H1 (cell line): ENCODE measurements at regions not wholly inside any gene's neighbourhood (a gene's known extent, or its start where the extent isn't known, plus 50 kb on each side); places are given as distances from the start of the nearest gene placed in this dataset.

Source experiments
- CTCF ChIA-PET: fragments of 300-600 bp; sonication (Branson Sonifier 250); formaldehyde crosslinking; loops from one replicate; lab custom pipeline; 2021; ENCODE audit not compliant: partially characterized antibody; lab: Charles Lee
- POLR2A ChIA-PET: fragments of 300-600 bp; sonication (Branson Sonifier 250); formaldehyde crosslinking; loops from one replicate; lab custom pipeline; 2021; ENCODE audit warnings: inconsistent platforms; ENCODE audit not compliant: partially characterized antibody; lab: Charles Lee
- DNase-seq, 2 experiments: peaks; one replicate each; pipeline versions ENCODE4 v3.0.0 to v3.0.0-alpha.2; 2010 to 2022; ENCODE audit warnings: low spot score in 2 of 2, low read depth in 1 of 2, mixed read lengths in 1 of 2
- FAIRE-seq: peaks from 2 replicates; lab custom pipeline; 2011; peaks lifted over from hg19 to GRCh38; lab: Jason Lieb, UNC
- H2AFZ ChIP-seq: 2 replicates; pipeline ENCODE4 v1.8.1; 2012; ENCODE audit warnings: low read length, inconsistent platforms
- H2AK5ac ChIP-seq: 2 replicates; pipeline ENCODE4 v1.6.1; 2013; ENCODE audit warnings: low read depth, low read length
- H2BK120ac ChIP-seq: replicated peaks from 2 replicates; pipeline ENCODE3; 2013; ENCODE audit warnings: low read depth, low read length, inconsistent platforms
- H2BK12ac ChIP-seq: 2 replicates; pipeline ENCODE4 v1.6.1; 2013; ENCODE audit warnings: low read depth, low read length
- H2BK15ac ChIP-seq: 2 replicates; pipeline ENCODE4 v1.6.1; 2013; ENCODE audit warnings: low read length
- H2BK20ac ChIP-seq: 2 replicates; pipeline ENCODE4 v1.6.1; 2013; ENCODE audit warnings: low read length
- H2BK5ac ChIP-seq: 2 replicates; pipeline ENCODE4 v1.6.1; 2013; ENCODE audit warnings: low read depth, low read length
- H3K14ac ChIP-seq: 2 replicates; pipeline ENCODE4 v1.6.1; 2013; ENCODE audit warnings: inconsistent platforms; ENCODE audit not compliant: insufficient read length
- H3K18ac ChIP-seq: 2 replicates; pipeline ENCODE4 v1.6.1; 2013; ENCODE audit warnings: low read length; ENCODE audit errors: extremely low read depth
- H3K23ac ChIP-seq: 2 replicates; pipeline ENCODE4 v1.6.1; 2013; ENCODE audit warnings: inconsistent platforms; ENCODE audit not compliant: insufficient read length
- H3K23me2 ChIP-seq: 2 replicates; pipeline ENCODE4 v1.6.1; 2013; ENCODE audit warnings: low read depth, low read length
- H3K27ac ChIP-seq: 2 replicates; pipeline ENCODE4 v1.6.1; 2011; ENCODE audit warnings: low read depth, low read length, inconsistent platforms
- H3K27me3 ChIP-seq, 4 experiments: replicated peaks in 1 of 4; 1 replicate in 1 of 4; 2 replicates in 3 of 4; pipeline versions ENCODE4 v1.6.1 to v1.8.1; 2011 to 2013; ENCODE audit warnings: low read length in 3 of 4, mild to moderate bottlenecking in 3 of 4, inconsistent platforms in 2 of 4, mixed read lengths in 2 of 4, moderate library complexity in 1 of 4; ENCODE audit not compliant: control insufficient read depth in 3 of 4, insufficient read depth in 3 of 4; ENCODE audit errors: extremely low read depth in 1 of 4
- H3K36me3 ChIP-seq, 4 experiments: 2 replicates each; pipeline versions ENCODE4 v1.6.1 to v1.8.1; 2011 to 2013; ENCODE audit warnings: mild to moderate bottlenecking in 4 of 4, low read length in 3 of 4, moderate library complexity in 2 of 4, control low read depth in 1 of 4, inconsistent platforms in 1 of 4; ENCODE audit not compliant: insufficient read depth in 4 of 4, control insufficient read depth in 2 of 4
- H3K4ac ChIP-seq: replicated peaks from 2 replicates; pipeline ENCODE3; 2013; ENCODE audit warnings: low read length, low read depth, mixed read lengths, inconsistent platforms; ENCODE audit not compliant: insufficient read length
- H3K4me1 ChIP-seq, 4 experiments: replicated peaks in 1 of 4; 1 replicate in 1 of 4; 2 replicates in 3 of 4; pipeline versions ENCODE4 v1.6.1 to v1.8.1; 2011 to 2013; ENCODE audit warnings: low read length in 3 of 4, inconsistent platforms in 2 of 4, mixed read lengths in 1 of 4; ENCODE audit not compliant: insufficient read depth in 4 of 4, control insufficient read depth in 3 of 4
- H3K4me2 ChIP-seq, 2 experiments: 2 replicates each; pipeline versions ENCODE4 v1.6.1 to v1.8.1; 2011 to 2013; ENCODE audit warnings: low read depth in 2 of 2, low read length in 2 of 2, control low read depth in 1 of 2, inconsistent platforms in 1 of 2, mild to moderate bottlenecking in 1 of 2; ENCODE audit not compliant: insufficient read depth in 1 of 2
- H3K4me3 ChIP-seq, 4 experiments: fragments of 200-600, 300-600 bp in 1 of 4; sonication (generic), shearing (Covaris generic), sonication (Bioruptor Twin) in 1 of 4; 2 replicates each; pipeline versions ENCODE4 v1.5.1 to v1.8.1; 2011 to 2016; ENCODE audit warnings: low read length in 4 of 4, low read depth in 3 of 4, control low read depth in 2 of 4, inconsistent platforms in 2 of 4, mild to moderate bottlenecking in 2 of 4, mixed read lengths in 1 of 4, moderate library complexity in 1 of 4; ENCODE audit not compliant: insufficient read depth in 2 of 4; ENCODE audit errors: extremely low read depth in 1 of 4
- H3K56ac ChIP-seq: replicated peaks from 2 replicates; pipeline ENCODE3; 2013; ENCODE audit warnings: low read depth, mild to moderate bottlenecking, mixed read lengths, low read length, inconsistent platforms; ENCODE audit not compliant: insufficient read length
- H3K79me1 ChIP-seq: 2 replicates; pipeline ENCODE4 v1.6.1; 2013; ENCODE audit warnings: low read depth, low read length, control low read depth
- H3K79me2 ChIP-seq, 2 experiments: 2 replicates each; pipeline versions ENCODE4 v1.6.1 to v1.8.1; 2012 to 2013; ENCODE audit warnings: low read length in 2 of 2, mild to moderate bottlenecking in 2 of 2, inconsistent platforms in 1 of 2; ENCODE audit not compliant: insufficient read depth in 2 of 2, control insufficient read depth in 1 of 2
- H3K9ac ChIP-seq, 4 experiments: replicated peaks in 1 of 4; 1 replicate in 1 of 4; 2 replicates in 3 of 4; pipeline versions ENCODE4 v1.6.1 to v1.8.1; 2011 to 2013; ENCODE audit warnings: low read depth in 3 of 4, low read length in 3 of 4, control low read depth in 2 of 4, mild to moderate bottlenecking in 2 of 4, moderate library complexity in 2 of 4, inconsistent platforms in 1 of 4; ENCODE audit errors: extremely low read depth in 1 of 4
- H3K9me3 ChIP-seq, 2 experiments: 2 replicates each; pipeline versions ENCODE4 v1.6.1 to v1.8.1; 2012 to 2013; ENCODE audit warnings: mild to moderate bottlenecking in 2 of 2, moderate library complexity in 2 of 2, control low read depth in 1 of 2, inconsistent platforms in 1 of 2, low read depth in 1 of 2, low read length in 1 of 2, mixed read lengths in 1 of 2; ENCODE audit not compliant: insufficient read depth in 2 of 2
- H4K20me1 ChIP-seq, 2 experiments: replicated peaks in 1 of 2; 2 replicates each; pipeline versions ENCODE3 to v1.8.1; 2011 to 2013; ENCODE audit warnings: inconsistent platforms in 2 of 2, low read length in 2 of 2, mild to moderate bottlenecking in 1 of 2; ENCODE audit not compliant: insufficient read depth in 2 of 2, control insufficient read depth in 1 of 2
- H4K5ac ChIP-seq: 2 replicates; pipeline ENCODE4 v1.6.1; 2013; ENCODE audit warnings: low read length, low read depth, mixed read lengths, inconsistent platforms; ENCODE audit not compliant: insufficient read length
- H4K8ac ChIP-seq: 2 replicates; pipeline ENCODE4 v1.8.0; 2013; ENCODE audit warnings: mild to moderate bottlenecking, moderate library complexity, low read length, inconsistent platforms; ENCODE audit not compliant: insufficient read depth; ENCODE audit errors: extremely low read depth
- H4K91ac ChIP-seq: replicated peaks from 2 replicates; pipeline ENCODE3; 2013; ENCODE audit warnings: low read length, mixed read lengths, inconsistent platforms; ENCODE audit not compliant: insufficient read length
- CEBPB ChIP-seq: IDR thresholded peaks from 2 replicates; pipeline ENCODE4 v1.6.1; 2012; ENCODE audit warnings: low read depth, low read length
- CTCF ChIP-seq, 3 experiments: IDR thresholded peaks; 1 replicate in 2 of 3; 2 replicates in 1 of 3; pipeline versions ENCODE4 v1.5.1 to v1.6.1; 2011; ENCODE audit warnings: low read length in 3 of 3, mild to moderate bottlenecking in 3 of 3, inconsistent platforms in 2 of 3, low read depth in 1 of 3, moderate library complexity in 1 of 3; ENCODE audit not compliant: insufficient read depth in 1 of 3; ENCODE audit errors: control extremely low read depth in 1 of 3
- HDAC2 ChIP-seq, 2 experiments: fragments of 300-600 bp in 1 of 2; sonication (generic) in 1 of 2; IDR thresholded peaks; 2 replicates each; pipeline ENCODE4 v1.6.1; 2011 to 2012; ENCODE audit warnings: low read depth in 2 of 2, low read length in 2 of 2, mild to moderate bottlenecking in 2 of 2, moderate library complexity in 2 of 2, borderline replicate concordance in 1 of 2, inconsistent platforms in 1 of 2
- JUN ChIP-seq: IDR thresholded peaks from 2 replicates; pipeline ENCODE4 v1.6.1; 2011; ENCODE audit warnings: low read depth, mild to moderate bottlenecking, improper control_type of control experiment, low read length
- KDM5A ChIP-seq: fragments of 200-600 bp; IDR thresholded peaks from 2 replicates; pipeline ENCODE4 v1.7.1; 2012; ENCODE audit warnings: mild to moderate bottlenecking, low read length, inconsistent platforms, mixed read lengths
- PHF8 ChIP-seq: fragments of 200-600 bp; sonication (generic); conservative IDR thresholded peaks from 2 replicates; pipeline ENCODE4 v1.7.1; 2012; ENCODE audit warnings: low read depth, mild to moderate bottlenecking, inconsistent platforms, low read length, moderate library complexity
- RFX5 ChIP-seq: IDR thresholded peaks from 2 replicates; pipeline ENCODE4 v1.6.1; 2011; ENCODE audit warnings: low read depth, low read length, improper control_type of control experiment, borderline replicate concordance
- RNF2 ChIP-seq: fragments of 200-900, 300-1000 bp; sonication (generic); IDR thresholded peaks from 2 replicates; pipeline ENCODE4 v1.7.1; 2016; ENCODE audit warnings: borderline replicate concordance, low read depth, mild to moderate bottlenecking, antibody characterized with exemption, low read length; ENCODE audit not compliant: poor library complexity, severe bottlenecking; ENCODE audit errors: missing control alignments
- TAF7 ChIP-seq: optimal IDR thresholded peaks from 2 replicates; pipeline ENCODE3; 2011; ENCODE audit warnings: low read depth, mild to moderate bottlenecking, inconsistent platforms, low read length, moderate library complexity, borderline replicate concordance
- TF ChIP-seq, protein P1 (sequence below): IDR thresholded peaks from 2 replicates; pipeline ENCODE4 v1.6.1; 2011; ENCODE audit warnings: low read length, improper control_type of control experiment

- no peak overlapping the region for H4K8ac ChIP-seq
- H3K79me2 ChIP-seq: peaks cover 0 to 75% of the 10 kb centered on the region in 2 experiments; a peak in 2 of 4 replicates
- TF ChIP-seq JUN (no peak), PHF8 (no peak), RNF2 (no peak), HDAC2 (IDR thresholded peaks at IDR 0.05; ENCODE audit: borderline replicate concordance in 1 of 2, low read depth in 2 of 2, low read length in 2 of 2) (no peak), CEBPB (no peak), KDM5A (no peak), TAF7 (no peak), CTCF (IDR thresholded peaks at IDR 0.05; ENCODE audit: control extremely low read depth in 1 of 3, insufficient read depth in 1 of 3, low read depth in 1 of 3, low read length in 3 of 3) (no peak), RFX5 (no peak)
- TF ChIP-seq, protein P1, sequence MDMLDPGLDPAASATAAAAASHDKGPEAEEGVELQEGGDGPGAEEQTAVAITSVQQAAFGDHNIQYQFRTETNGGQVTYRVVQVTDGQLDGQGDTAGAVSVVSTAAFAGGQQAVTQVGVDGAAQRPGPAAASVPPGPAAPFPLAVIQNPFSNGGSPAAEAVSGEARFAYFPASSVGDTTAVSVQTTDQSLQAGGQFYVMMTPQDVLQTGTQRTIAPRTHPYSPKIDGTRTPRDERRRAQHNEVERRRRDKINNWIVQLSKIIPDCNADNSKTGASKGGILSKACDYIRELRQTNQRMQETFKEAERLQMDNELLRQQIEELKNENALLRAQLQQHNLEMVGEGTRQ: no peak
Measured at GRCh38 chr14:71424941-71425340, 507.3 kb upstream of the RGS6 start.

More at GRCh38 chr14:71424941-71425340, 507.3 kb upstream of the RGS6 start:
- no peaks in the 10 kb centered on the region for H3K23me2 ChIP-seq
- H3K27me3 ChIP-seq: no peaks in the 10 kb centered on the region
- DNase-seq: no peak
- CTCF ChIA-PET: no interaction called here
- no peak for FAIRE-seq
- no peak overlapping the region for H3K56ac ChIP-seq
- H4K5ac ChIP-seq: no peak overlapping the region
- no peaks in the 10 kb centered on the region for H3K79me1 ChIP-seq
- H3K4me2 ChIP-seq: no peak overlapping the region
- no peak overlapping the region for H3K18ac ChIP-seq
- no peak overlapping the region for H4K91ac ChIP-seq
- H3K14ac ChIP-seq: no peak overlapping the region
- H2BK120ac ChIP-seq: no peak overlapping the region
- H3K4ac ChIP-seq: no peak overlapping the region
- H3K23ac ChIP-seq: no peak overlapping the region
- no peak overlapping the region for H3K27ac ChIP-seq
- no peaks in the 10 kb centered on the region for H4K20me1 ChIP-seq
- H3K9me3 ChIP-seq: peaks cover 0 to 9% of the 10 kb centered on the region in 2 experiments; a peak in 1 of 4 replicates
- no peak overlapping the region for H3K9ac ChIP-seq
- H2AK5ac ChIP-seq: no peak overlapping the region
- H2AFZ ChIP-seq: no peak overlapping the region
- H2BK5ac ChIP-seq: no peak overlapping the region
- H3K4me1 ChIP-seq: peaks cover 0 to 7% (median 3%) of the 10 kb centered on the region in 4 experiments; a peak in 3 of 7 replicates
- POLR2A ChIA-PET: no interaction called here
- H2BK15ac ChIP-seq: no peak overlapping the region
- no peak overlapping the region for H2BK20ac ChIP-seq
- no peak overlapping the region for H3K4me3 ChIP-seq
- no peaks in the 10 kb centered on the region; a peak in 1 of 8 replicates for H3K36me3 ChIP-seq
- H2BK12ac ChIP-seq: no peak overlapping the region
